ENCODE measurements at regions not wholly inside any gene's neighbourhood (a gene's known extent, or its start where the extent isn't known, plus 50 kb on each side); places are given as distances from the start of the nearest gene placed in this dataset.

- in situ Hi-C loops (cut with MboI; ENCODE audit: low pct_unique_long_range_greater_than_20kb, low sequenced_read_pairs, unreplicated experiment) = no loop called here
- TF ChIP-seq, protein P1, sequence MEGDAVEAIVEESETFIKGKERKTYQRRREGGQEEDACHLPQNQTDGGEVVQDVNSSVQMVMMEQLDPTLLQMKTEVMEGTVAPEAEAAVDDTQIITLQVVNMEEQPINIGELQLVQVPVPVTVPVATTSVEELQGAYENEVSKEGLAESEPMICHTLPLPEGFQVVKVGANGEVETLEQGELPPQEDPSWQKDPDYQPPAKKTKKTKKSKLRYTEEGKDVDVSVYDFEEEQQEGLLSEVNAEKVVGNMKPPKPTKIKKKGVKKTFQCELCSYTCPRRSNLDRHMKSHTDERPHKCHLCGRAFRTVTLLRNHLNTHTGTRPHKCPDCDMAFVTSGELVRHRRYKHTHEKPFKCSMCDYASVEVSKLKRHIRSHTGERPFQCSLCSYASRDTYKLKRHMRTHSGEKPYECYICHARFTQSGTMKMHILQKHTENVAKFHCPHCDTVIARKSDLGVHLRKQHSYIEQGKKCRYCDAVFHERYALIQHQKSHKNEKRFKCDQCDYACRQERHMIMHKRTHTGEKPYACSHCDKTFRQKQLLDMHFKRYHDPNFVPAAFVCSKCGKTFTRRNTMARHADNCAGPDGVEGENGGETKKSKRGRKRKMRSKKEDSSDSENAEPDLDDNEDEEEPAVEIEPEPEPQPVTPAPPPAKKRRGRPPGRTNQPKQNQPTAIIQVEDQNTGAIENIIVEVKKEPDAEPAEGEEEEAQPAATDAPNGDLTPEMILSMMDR (IDR thresholded peaks at IDR 0.05; ENCODE audit: extremely low read depth, insufficient read depth, missing control alignments) = no peak
- no peak for DNase-seq (ENCODE audit: low spot score)
Measured at GRCh38 chr1:17916702-17917101, 161.6 kb downstream of the ACTL8 start.

- TF ChIP-seq, protein P1 (IDR thresholded peaks at IDR 0.05; ENCODE audit: extremely low read depth, insufficient read depth, missing control alignments) = no peak
- DNase-seq (ENCODE audit: low spot score) = no peak
- in situ Hi-C loops (cut with MboI; ENCODE audit: low pct_unique_long_range_greater_than_20kb, low sequenced_read_pairs, unreplicated experiment) = no loop called here
Measured at GRCh38 chr1:17919525-17920439, 164.6 kb downstream of the ACTL8 start.

GRCh38 chr1:17920881-17921640 lies 165.9 kb downstream of the ACTL8 start:
- in situ Hi-C loops (cut with MboI; ENCODE audit: low pct_unique_long_range_greater_than_20kb, low sequenced_read_pairs, unreplicated experiment) = no loop called here
- DNase-seq (ENCODE audit: low spot score) = no peak
- TF ChIP-seq, protein P1 (IDR thresholded peaks at IDR 0.05; ENCODE audit: extremely low read depth, insufficient read depth, missing control alignments) = no peak

GRCh38 chr1:17922833-17923232 lies 167.7 kb downstream of the ACTL8 start:
- DNase-seq (ENCODE audit: low spot score) = peak; percentile 56
- in situ Hi-C loops (cut with MboI; ENCODE audit: low pct_unique_long_range_greater_than_20kb, low sequenced_read_pairs, unreplicated experiment) = no loop called here
- TF ChIP-seq, protein P1 (IDR thresholded peaks at IDR 0.05; ENCODE audit: extremely low read depth, insufficient read depth, missing control alignments) = peak; percentile 54

- TF ChIP-seq, protein P1 (IDR thresholded peaks at IDR 0.05; ENCODE audit: extremely low read depth, insufficient read depth, missing control alignments) = no peak
- DNase-seq (ENCODE audit: low spot score) = no peak
- in situ Hi-C loops (cut with MboI; ENCODE audit: low pct_unique_long_range_greater_than_20kb, low sequenced_read_pairs, unreplicated experiment) = no loop called here
Measured at GRCh38 chr1:17923666-17924065, 168.5 kb downstream of the ACTL8 start.

GRCh38 chr1:17924578-17924977 lies 169.4 kb downstream of the ACTL8 start:
- TF ChIP-seq, protein P1 (IDR thresholded peaks at IDR 0.05; ENCODE audit: extremely low read depth, insufficient read depth, missing control alignments) = no peak
- in situ Hi-C loops (cut with MboI; ENCODE audit: low pct_unique_long_range_greater_than_20kb, low sequenced_read_pairs, unreplicated experiment) = no loop called here
- DNase-seq (ENCODE audit: low spot score) = no peak

All from GM13977 (cell line).